Right kidney (tissue), 1 donor: ENCODE measurements at regions not wholly inside any gene's neighbourhood (a gene's known extent, or its start where the extent isn't known, plus 50 kb on each side); places are given as distances from the start of the nearest gene placed in this dataset.

Experiments
- DNase-seq: peaks from one replicate; pipeline ENCODE4 v3.0.0-alpha.2; 2016

- no peak for DNase-seq
Measured at GRCh38 chr4:126954537-126955291, 678.0 kb upstream of the INTU start.

- DNase-seq = no peak
Measured at GRCh38 chr4:126955292-126956183, 677.2 kb upstream of the INTU start.

DNA sequence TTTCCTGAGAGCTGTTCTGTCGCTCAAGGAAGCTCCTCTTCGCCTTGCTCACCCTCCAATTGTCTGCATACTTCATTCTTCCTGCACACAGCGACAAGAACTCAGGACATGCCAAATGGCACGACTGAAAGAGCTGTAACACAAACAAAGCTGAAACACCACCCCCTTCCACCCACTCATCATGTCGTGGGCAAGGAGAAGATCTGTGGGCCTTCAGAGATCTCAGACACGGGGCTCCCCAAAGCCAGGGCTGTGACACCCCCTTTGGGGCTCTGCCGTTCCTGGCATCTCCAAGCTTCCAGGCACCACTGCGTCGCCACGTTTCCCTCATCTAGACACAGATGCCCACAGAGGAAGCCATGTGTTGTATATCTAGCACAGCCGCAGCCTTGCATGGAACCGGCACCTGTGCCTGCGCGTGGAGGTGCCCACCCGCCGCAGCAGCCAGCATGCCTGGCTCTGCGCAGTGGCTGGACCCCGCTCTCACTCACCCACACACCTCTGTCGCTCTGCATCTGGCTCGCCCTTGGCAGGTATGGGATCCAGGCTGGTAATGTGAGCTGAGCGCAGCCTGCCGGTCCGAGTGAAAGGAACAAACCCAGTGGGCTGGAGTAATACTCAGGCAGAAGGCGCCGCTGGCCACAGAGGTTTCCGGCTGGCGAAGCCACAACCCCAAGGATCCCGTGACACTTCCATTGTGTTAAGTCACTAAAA, 676.4 kb upstream of the INTU start:
- DNase-seq = no peak

DNA sequence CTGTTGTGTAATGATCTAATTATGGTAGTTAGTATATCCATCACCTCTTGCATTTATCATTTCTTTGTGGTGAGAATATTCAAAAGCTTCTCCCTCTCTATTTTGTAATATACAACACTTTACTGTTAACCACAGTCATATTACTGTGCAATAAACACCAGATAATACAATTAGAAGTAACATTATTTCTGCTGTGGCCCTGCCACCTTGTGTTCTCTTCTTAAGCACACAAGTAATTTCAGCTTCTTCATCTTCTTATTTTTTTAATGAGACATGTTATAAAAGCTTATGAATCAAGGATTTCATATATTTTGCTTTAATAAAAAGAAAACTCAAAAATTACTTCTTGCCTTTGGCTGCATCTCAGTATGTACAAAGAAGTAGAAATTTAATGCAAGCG, 675.2 kb upstream of the INTU start:
- no peak for DNase-seq

- DNase-seq = no peak
Measured at GRCh38 chr4:126957987-126958386, 674.8 kb upstream of the INTU start.

DNA sequence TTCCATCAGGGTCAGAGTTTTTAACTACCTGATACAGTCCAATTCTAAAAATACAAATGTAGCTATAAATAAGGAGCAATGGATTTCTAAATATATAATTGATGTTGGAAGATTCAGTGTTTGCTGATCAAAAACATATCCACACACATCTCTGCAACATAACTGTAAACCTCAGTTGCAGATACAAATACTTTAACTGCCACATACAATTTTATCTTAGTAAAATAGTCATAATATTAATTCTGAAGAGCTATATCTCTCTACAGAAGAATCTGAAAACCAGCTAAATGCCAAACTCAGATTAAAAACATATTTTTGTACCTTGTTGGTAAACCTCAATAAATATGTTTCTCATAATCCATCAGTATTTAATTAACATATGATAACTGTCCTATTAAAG, 674.3 kb upstream of the INTU start:
- DNase-seq = no peak

GRCh38 chr4:126959056-126959745, 673.6 kb upstream of the INTU start:
- DNase-seq = no peak

DNA sequence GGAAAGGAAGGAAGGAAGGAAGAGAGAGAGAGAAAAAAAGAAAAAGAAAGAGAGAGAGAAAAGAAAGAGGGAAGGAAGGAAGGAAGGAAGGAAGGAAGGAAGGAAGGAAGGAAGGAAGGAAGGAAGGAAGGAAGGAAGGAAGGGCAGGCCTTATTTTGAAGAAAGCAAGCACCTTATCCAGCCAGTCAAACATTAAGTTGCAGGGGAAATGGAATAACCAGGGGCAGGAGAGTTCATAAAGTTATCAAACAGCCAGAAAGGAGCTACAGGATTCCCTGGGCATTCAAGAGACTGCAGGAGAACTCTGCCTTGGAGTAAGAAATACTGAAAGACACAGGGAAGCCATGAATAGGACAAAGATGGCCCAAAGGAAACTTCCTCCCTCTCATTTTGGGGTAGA, 672.0 kb upstream of the INTU start:
- no peak for DNase-seq

DNA sequence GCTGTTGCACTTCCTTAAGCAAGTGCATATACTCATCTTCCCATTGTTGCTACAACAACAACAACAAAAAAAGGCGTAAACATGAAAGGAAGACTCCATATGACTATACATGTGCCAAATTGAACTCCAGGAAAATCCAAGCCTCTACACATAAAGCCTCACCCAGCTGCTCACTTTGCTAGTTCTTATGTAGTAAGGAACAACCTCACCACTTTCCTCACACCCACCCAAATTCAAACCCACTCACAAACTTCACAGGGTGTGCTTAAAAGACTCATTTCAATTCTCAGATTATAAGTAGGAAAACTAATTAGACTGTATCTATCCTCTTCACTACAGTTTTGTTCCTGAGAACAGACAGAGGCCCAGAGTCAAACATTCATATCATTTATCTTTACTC, 671.1 kb upstream of the INTU start:
- no peak for DNase-seq

DNA sequence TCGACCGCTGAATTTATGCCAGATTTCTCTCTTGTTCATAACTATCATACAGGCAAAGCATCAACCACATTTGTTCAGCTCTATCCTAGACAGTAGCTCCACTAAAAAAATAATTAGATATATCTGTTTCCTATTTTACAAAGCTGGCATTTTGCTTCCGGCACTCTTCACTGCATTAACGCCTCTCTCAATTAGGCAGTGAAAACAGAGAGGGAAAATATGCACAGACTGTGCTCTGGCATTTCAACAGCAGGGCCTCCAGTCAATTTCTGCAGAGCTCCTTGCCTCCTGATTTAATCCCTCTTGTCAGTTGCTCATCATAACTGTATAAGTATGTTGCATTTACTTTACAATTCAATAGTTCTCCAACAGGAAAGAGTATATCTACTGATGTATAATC, 666.9 kb upstream of the INTU start:
- DNase-seq = no peak

DNA sequence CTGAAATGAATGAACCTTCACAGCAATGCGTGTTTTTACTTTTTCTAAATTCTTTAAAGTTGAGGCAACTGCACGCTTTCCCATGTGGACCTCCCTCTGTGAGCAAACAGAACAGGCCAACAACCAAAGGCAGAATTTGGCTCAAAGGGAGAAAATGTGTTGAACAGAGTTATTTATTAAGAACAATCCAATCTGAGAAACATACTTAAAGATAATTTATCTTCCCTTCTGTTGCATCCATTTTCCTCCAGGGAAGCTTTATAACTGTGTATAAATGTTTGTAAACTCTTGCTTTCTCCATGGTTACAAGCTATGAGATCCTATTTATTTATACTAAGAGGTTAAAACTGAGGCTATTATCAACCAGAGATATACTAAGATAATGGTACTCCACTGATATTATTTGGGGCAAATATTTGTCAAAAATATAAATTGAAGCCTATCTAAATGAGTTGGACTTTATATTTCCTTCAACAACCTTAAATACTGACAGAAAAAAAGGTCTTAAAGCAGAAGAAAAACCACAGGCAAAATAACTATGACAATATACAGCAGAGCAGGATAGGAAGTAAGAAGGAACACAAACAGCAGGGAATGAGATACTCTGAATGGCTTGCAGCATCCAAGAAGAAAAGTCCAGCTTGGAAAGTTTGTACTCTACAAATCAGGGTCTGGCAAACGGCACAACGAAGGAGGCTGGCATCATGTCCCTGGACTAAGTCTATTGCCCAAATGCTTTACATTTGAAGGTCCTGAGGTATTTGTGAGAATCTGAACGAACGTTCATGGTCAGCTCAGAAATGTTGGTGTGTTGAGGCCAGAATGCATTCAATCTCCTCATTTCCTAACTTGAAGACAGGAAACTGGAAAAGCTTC, 663.2 kb upstream of the INTU start:
- DNase-seq = no peak

DNA sequence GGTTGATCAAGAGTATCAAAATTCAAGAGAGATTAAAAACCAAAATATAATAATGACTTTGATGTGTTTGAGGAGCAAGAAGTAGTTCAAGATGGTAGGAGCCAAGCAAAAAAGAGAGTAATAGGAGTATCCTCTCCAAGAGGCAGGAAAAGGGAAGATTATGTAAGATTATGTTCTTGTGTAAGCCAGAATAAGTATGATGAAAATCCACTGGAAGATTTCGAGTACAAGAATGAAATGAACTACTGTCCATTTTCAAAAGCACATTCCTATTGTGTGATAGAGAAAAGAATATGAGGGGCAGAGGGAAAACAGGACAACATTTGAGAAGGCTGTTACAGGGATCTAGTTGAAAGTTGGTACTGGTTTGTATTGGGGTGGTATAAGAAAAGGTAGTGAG, 659.6 kb upstream of the INTU start:
- DNase-seq = no peak

DNA sequence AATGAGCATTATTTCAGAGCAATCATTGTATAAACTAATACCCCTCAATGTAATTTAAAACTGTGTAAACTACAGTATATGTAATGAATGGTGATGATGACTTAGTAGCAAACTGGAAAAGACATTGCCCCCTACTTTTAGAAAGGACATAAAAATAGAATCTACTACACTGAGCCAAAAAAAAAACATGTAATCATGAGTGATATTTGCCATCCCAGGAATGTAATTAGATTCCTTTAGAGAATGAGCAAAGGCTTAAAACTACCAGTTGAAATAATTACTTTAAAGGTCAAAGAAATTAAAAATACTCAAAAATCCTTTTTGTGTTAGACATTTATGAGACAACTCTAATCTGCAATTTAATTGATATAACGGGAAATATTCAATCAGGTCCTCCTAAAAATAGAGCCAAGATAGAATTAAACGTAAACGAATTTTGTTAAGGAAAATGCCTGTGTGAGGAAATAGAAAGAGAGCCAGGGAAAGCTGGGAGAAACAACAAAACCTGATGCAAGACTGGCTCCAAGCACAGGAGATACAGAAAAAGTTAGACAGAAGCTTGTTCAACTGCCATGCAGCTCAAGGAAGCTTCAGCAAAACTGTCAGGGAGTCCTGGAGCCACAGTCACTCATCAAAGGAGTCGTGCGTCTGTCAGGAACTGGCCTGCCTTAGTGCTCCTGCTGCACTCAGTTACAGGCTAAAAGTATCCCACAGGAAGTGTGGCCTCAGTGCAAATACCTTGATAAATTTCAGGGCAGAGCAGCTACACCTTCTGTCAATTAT, 655.7 kb upstream of the INTU start:
- DNase-seq = no peak

- DNase-seq = no peak
Measured at GRCh38 chr4:126986005-126986404, 646.8 kb upstream of the INTU start.

- no peak for DNase-seq
Measured at GRCh38 chr4:126986828-126987227, 645.9 kb upstream of the INTU start.

DNA sequence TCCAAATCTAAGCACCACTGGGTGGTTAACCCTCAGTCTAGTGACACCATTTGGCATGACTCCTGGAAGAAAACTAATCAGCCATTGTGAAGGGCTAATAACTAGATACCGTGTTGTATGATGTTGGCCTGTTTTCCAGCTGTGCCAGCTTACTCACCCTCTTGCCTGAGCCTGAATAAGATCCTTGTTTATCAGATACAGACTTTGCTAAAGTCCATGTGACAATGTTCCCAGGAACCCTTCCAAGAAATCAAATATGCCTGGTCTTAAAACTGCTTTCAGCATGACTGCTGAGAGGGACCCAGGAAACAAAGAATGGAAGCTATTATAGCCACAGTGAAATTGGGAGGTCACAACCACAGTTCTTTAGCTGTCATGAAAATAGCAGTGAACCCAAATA, 640.8 kb upstream of the INTU start:
- no peak for DNase-seq

DNA sequence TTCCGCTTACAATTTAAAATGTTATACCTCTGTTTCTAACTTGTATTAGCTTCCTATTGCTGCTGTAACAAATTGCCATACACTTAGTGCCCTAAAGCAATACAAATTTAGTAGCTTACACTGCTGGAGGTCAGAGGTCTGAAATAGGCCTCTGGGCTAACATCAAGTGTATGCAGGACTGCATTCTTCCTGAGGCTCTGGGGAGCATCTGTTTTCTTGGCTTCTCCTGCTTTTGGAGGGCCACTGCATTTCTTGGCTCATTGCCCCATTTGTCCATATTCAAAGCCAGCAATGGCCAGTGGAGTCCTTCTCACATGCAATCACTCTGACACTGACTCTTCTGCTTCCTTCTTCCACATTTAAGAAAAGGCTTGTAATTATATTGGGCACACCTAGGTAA, 639.8 kb upstream of the INTU start:
- DNase-seq = no peak

DNA sequence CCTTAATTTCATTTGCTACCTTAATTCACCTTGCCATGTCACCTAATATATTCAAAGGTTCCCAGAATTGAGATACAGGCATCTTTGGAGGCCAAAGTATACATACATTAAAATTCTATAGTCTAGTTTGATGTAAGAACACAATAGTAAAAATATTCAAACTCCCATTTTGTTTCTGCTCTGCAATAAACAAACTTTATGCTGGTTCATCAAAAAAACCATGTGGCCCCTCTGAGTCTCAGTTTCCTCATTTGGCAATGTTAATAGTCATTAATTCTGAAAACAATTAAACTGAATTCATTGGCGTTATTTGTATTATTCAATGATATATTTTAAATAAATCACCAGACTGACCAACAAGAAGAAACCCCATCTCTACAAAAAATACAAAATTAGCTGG, 639.4 kb upstream of the INTU start:
- no peak for DNase-seq

DNA sequence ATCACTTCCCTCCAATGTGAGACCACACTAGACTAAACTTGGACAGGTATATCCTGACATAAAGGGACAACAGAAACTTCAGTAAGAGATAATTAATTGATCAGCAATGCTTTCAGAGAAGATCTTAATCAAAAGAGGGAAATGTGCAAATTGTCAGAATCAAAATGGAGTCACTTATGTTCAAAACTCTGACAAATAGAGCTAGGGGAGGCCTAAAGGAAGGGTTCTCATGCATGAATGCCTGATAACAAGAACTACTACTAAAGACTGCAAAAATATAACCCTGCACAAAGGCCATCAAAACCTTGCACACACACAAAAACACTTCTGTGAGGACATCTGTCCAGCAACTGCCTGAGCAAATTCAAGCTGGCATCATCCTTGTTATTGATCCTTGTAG, 637.5 kb upstream of the INTU start:
- DNase-seq = no peak

- DNase-seq = no peak
Measured at GRCh38 chr4:127000110-127000509, 632.6 kb upstream of the INTU start.

- DNase-seq = no peak
Measured at GRCh38 chr4:127000846-127001245, 631.9 kb upstream of the INTU start.
